Esophagus squamous epithelium (tissue), 5 donors: ENCODE measurements at regions not wholly inside any gene's neighbourhood (a gene's known extent, or its start where the extent isn't known, plus 50 kb on each side); places are given as distances from the start of the nearest gene placed in this dataset.

Source experiments
- DNase-seq: peaks from one replicate; lab custom pipeline; 2025; lab: John Stamatoyannopoulos, UW
- H3K27ac ChIP-seq, 4 donors: fragments of 200-600 bp; sonication (generic); one replicate each; pipeline ENCODE4 v1.5.1; 2016 to 2019; ENCODE audit warnings: mild to moderate bottlenecking in 1 of 4
- H3K27me3 ChIP-seq, 4 donors: fragments of 200-600 bp; sonication (generic); 1 replicate in 3 of 4; 2 replicates in 1 of 4; pipeline versions ENCODE4 v1.5.1 to v1.6.0; 2017 to 2021; ENCODE audit warnings: antibody characterized with exemption in 1 of 4
- H3K36me3 ChIP-seq, 3 donors: fragments of 200-600 bp; sonication (generic); one replicate each; pipeline ENCODE4 v1.5.1; 2016 to 2019
- H3K4me1 ChIP-seq, 3 donors: fragments of 200-600 bp; sonication (generic); one replicate each; pipeline ENCODE4 v1.5.1; 2017 to 2019
- H3K4me3 ChIP-seq, 4 donors: fragments of 200-600 bp; sonication (generic); 1 replicate in 3 of 4; 2 replicates in 1 of 4; pipeline ENCODE4 v1.5.1; 2016 to 2019; ENCODE audit warnings: mild to moderate bottlenecking in 2 of 4, moderate library complexity in 1 of 4
- H3K9me3 ChIP-seq, 3 donors: fragments of 200-600 bp; sonication (generic); one replicate each; pipeline ENCODE4 v1.5.1; 2016 to 2019
- POLR2A ChIP-seq, 4 donors: fragments of 450-650 bp; IDR thresholded peaks; one replicate each; pipeline ENCODE4 v1.6.1; 2017; ENCODE audit warnings: antibody characterized with exemption in 4 of 4, mild to moderate bottlenecking in 4 of 4, moderate library complexity in 3 of 4
- WGBS, 2 donors: methylation state at CpG; one replicate each; pipeline ENCODE4 v1.1.5; 2018; 5-methylcytosine and 5-hydroxymethylcytosine counted together
- intact Hi-C: fragments of 100-400 bp; cut with DNase I; formaldehyde crosslinking; loops from one replicate; pipeline ENCODE4 v1.15.0; 2022
- TF ChIP-seq, protein P1 (sequence below), 6 experiments: fragments of 450-650 bp in 4 of 6; fragments of 200-600 bp in 2 of 6; sonication (generic) in 2 of 6; IDR thresholded peaks; one replicate each; pipeline ENCODE4 v1.5.1; 2016 to 2019; ENCODE audit warnings: antibody characterized with exemption in 6 of 6, mild to moderate bottlenecking in 4 of 6, moderate library complexity in 4 of 6
- donor health status: DM: yes; HTN: yes; CAD: no.

DNA sequence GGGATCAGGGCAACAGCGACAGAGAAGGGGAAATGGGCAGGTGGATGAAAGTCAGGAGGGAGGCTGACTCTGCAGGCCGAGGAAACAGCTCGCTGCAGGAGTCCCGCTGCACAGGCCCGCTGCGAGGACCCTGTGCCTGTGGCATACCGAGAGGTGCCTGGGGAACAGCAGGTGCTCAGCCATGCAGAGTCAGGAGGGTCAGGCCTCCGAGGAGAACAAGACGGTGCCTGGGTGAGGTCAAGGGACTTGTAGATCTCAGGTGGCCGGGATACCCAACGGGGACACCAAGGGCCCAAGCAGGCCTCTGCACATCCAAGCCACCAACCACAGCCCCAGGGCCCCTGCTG lies 67.5 kb downstream of the NCOR2 start:
- H3K9me3 ChIP-seq, result no peaks in the 10 kb centered on the region
- H3K27ac ChIP-seq, result peak overlapping the region in 2 of 4 donors; percentile 57 to 68
- no peak overlapping the region for H3K4me3 ChIP-seq
- TF ChIP-seq, protein P1, sequence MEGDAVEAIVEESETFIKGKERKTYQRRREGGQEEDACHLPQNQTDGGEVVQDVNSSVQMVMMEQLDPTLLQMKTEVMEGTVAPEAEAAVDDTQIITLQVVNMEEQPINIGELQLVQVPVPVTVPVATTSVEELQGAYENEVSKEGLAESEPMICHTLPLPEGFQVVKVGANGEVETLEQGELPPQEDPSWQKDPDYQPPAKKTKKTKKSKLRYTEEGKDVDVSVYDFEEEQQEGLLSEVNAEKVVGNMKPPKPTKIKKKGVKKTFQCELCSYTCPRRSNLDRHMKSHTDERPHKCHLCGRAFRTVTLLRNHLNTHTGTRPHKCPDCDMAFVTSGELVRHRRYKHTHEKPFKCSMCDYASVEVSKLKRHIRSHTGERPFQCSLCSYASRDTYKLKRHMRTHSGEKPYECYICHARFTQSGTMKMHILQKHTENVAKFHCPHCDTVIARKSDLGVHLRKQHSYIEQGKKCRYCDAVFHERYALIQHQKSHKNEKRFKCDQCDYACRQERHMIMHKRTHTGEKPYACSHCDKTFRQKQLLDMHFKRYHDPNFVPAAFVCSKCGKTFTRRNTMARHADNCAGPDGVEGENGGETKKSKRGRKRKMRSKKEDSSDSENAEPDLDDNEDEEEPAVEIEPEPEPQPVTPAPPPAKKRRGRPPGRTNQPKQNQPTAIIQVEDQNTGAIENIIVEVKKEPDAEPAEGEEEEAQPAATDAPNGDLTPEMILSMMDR (IDR thresholded peaks at IDR 0.05), result no peak
- no peak for TF ChIP-seq POLR2A (IDR thresholded peaks at IDR 0.05)
- H3K4me1 ChIP-seq, result peaks cover 29 to 93% (median 46%) of the 10 kb centered on the region in 3 donors
- WGBS, 2 donors, result 89 to 94% methylated on average over 8 to 10 of the region's 11 CpGs
- DNase-seq, result no peak
- H3K27me3 ChIP-seq, result no peaks in the 10 kb centered on the region
- peaks cover 0 to 8% (median 2%) of the 10 kb centered on the region in 3 donors for H3K36me3 ChIP-seq
- intact Hi-C loops, result no loop called here

DNA sequence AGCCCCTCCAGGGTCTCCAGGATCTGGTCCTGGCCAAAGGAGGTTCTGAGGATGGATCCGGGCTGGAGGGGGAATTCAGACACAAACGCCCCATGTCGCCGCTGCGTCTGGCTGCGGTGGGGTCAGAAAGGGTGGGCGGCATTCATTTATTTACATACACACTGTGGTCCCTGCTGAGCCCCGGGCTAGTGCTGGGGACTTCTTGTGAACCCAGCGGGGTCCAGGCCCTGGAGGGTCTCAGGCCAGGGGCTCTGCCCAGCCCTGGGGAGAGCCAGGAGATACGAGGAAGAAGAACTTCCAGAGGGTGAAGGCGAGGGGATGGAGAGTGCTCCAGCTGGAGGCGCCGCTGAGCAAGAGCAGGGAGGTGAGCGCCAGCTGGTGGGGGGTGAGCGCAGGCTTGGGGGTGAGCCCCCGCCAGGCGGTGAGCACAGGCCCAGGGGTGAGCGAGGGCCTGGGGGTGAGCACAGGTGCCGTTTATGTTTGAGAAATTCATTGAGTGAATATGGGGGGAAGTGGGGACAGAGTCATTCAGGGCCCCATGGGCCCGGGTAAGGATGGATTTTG lies 68.1 kb downstream of the NCOR2 start:
- no peak overlapping the region for H3K4me3 ChIP-seq
- WGBS, 2 donors, result 92 to 93% methylated on average over 14 to 16 of the region's 20 CpGs

DNA sequence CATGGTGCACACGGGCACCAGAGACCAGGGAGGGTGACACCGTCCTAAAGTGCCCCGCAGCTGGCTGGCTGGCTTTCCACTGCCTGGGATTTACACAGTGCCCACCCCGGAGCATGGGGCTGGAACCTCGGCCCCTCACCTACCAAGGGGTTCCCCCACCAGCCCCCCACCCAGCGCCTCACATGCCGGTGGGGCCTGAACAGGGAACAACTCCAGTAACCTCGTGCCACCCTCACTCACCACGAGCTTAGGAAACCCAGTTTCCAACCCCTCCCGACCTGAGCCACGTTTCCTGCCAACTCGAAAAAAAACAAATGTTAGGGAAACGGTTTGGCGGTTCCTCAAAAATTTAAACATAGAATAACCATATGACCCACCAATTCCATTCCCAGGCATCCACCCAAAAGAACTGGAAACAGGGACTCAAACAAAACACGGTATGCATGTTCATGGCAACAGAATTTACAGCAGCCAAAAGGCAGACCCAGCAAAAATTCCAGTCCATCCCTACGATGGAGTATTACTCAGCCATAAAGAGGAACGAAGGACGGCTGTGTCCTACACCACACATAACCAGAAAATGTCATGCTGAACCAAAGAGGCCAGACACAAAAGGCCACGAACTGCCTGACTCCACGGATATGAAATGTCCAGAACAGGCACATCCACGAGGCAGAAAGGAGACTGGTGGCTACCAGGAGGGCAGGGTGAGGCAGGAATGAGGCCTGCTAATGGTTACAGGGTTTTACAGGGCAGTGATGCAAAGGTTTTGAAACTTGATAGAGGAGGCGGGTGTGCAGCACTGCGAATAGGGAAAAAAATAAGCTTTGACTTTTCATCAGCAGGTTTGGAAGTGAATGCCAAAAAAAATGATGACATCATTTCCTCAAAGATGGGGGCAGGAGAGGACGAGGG lies 68.9 kb downstream of the NCOR2 start:
- H3K9me3 ChIP-seq, result no peaks in the 10 kb centered on the region
- intact Hi-C loops, result no loop called here
- H3K27me3 ChIP-seq, result no peaks in the 10 kb centered on the region
- peak overlapping the region in 3 of 4 donors; percentile 38 to 75 (median 68) for H3K27ac ChIP-seq
- H3K36me3 ChIP-seq, result peaks cover 0 to 21% (median 8%) of the 10 kb centered on the region in 3 donors
- WGBS, 2 donors, result 30 to 45% methylated on average over 13 to 17 of the region's 24 CpGs
- DNase-seq, result no peak
- H3K4me1 ChIP-seq, result peaks cover 29 to 88% (median 45%) of the 10 kb centered on the region in 3 donors
- no peak for TF ChIP-seq POLR2A (IDR thresholded peaks at IDR 0.05)
- TF ChIP-seq, protein P1 (IDR thresholded peaks at IDR 0.05), result no peak
- no peak overlapping the region for H3K4me3 ChIP-seq

More for the DNA sequence above, 68.1 kb downstream of the NCOR2 start:
- DNase-seq, result no peak
- Histone ChIP-seq H3K36me3 (peaks cover 0 to 14% (median 8%) of the 10 kb centered on the region in 3 donors), H3K27ac (peak overlapping the region in 3 of 4 donors; percentile 35 to 68 (median 57)), H3K9me3 (no peaks in the 10 kb centered on the region), H3K27me3 (no peaks in the 10 kb centered on the region), H3K4me1 (peaks cover 29 to 87% (median 45%) of the 10 kb centered on the region in 3 donors)
- no peak for TF ChIP-seq POLR2A (IDR thresholded peaks at IDR 0.05)
- TF ChIP-seq, protein P1 (IDR thresholded peaks at IDR 0.05), result no peak
- intact Hi-C loops, result no loop called here

DNA sequence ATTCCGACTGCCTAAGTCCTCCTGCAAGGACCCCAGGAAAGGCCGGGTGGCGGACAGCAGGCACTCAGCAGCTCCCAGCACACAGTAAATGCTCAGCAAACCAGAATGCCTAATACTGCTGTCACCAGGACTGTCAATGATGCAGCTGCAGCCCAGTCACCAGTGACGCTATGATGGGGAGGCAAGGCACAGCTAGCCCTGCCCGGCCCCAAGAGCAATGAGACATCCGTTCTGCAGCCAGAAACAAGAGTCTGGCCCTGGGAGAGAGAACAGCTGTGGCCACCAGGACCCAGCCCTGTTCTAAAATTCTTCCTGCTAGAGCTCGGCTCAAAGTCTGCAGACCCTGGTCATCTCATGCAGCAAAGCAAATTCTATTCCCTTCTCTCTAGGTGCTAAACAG lies 69.8 kb downstream of the NCOR2 start:
- Histone ChIP-seq H3K36me3 (peaks cover 0 to 30% (median 11%) of the 10 kb centered on the region in 3 donors), H3K27me3 (no peaks in the 10 kb centered on the region), H3K9me3 (no peaks in the 10 kb centered on the region), H3K27ac (peak overlapping the region in 3 of 4 donors; percentile 38 to 75 (median 68)), H3K4me1 (peaks cover 29 to 88% (median 45%) of the 10 kb centered on the region in 3 donors), H3K4me3 (no peak overlapping the region)
- no peak for DNase-seq
- intact Hi-C loops, result no loop called here
- WGBS, 2 donors, result 31 to 80% methylated on average over 4 to 6 of the region's 7 CpGs
- TF ChIP-seq, protein P1 (IDR thresholded peaks at IDR 0.05), result no peak

DNA sequence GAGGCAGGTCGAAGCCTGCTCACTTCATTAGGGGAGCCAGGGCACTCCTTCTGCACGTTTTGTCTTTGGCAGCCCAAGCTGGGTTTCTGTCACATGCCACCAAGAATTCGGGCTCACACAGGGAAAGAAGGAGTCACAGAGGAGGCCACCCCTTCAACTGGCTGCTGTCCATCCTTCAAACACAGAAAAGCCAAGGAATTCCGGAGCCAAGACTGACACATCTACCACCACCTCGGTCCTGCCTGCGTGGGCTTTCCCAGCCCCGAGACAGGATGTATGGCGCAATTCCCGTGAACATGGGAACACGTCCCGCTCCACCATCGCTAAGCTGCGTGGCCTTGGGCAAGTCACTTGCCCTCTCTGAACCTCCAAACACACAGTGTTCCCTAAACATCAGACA lies 70.4 kb downstream of the NCOR2 start:
- Histone ChIP-seq H3K36me3 (peaks cover 0 to 36% (median 11%) of the 10 kb centered on the region in 3 donors), H3K27ac (peak overlapping the region in 3 of 4 donors; percentile 38 to 75 (median 68)), H3K27me3 (no peaks in the 10 kb centered on the region), H3K4me1 (peaks cover 29 to 82% (median 45%) of the 10 kb centered on the region in 3 donors), H3K4me3 (no peak overlapping the region), H3K9me3 (no peaks in the 10 kb centered on the region)
- intact Hi-C loops, result no loop called here
- WGBS, 2 donors, result 37 to 48% methylated on average over 10 to 12 of the region's 13 CpGs
- TF ChIP-seq, protein P1 (IDR thresholded peaks at IDR 0.05), result no peak
- no peak for TF ChIP-seq POLR2A (IDR thresholded peaks at IDR 0.05)
- no peak for DNase-seq
